ENCODE measurements at regions not wholly inside any gene's neighbourhood (a gene's known extent, or its start where the extent isn't known, plus 50 kb on each side); places are given as distances from the start of the nearest gene placed in this dataset.

- TF ChIP-seq CTCF (IDR thresholded peaks at IDR 0.05), result no peak
- TF ChIP-seq POLR2A (IDR thresholded peaks at IDR 0.05), result no peak
- Histone ChIP-seq H3K27ac (no peak overlapping the region), H3K9me3 (no peaks in the 10 kb centered on the region), H3K27me3 (no peaks in the 10 kb centered on the region), H3K36me3 (no peaks in the 10 kb centered on the region), H3K4me1 (no peaks in the 10 kb centered on the region), H3K4me3 (no peak overlapping the region)
- no peak for DNase-seq
- intact Hi-C loops (cut with DNase I), result no loop called here
- WGBS, 2 donors, result 67% methylated on average over 3 of the region's 3 CpGs
These were observed 124.0 kb downstream of the MMUT start for GRCh38 chr6:49339096-49339495.

GRCh38 chr6:49336514-49337131 is 126.4 kb downstream of the MMUT start:
- no peak for DNase-seq
- TF ChIP-seq POLR2A (IDR thresholded peaks at IDR 0.05) (no peak), CTCF (IDR thresholded peaks at IDR 0.05) (no peak)
- WGBS, 2 donors, result 39 to 43% methylated on average over 6 of the region's 6 CpGs

GRCh38 chr6:49333345-49334125 is 129.5 kb downstream of the MMUT start:
- Histone ChIP-seq H3K27ac (no peak overlapping the region), H3K4me3 (no peak overlapping the region), H3K27me3 (no peaks in the 10 kb centered on the region), H3K36me3 (no peaks in the 10 kb centered on the region), H3K9me3 (no peaks in the 10 kb centered on the region), H3K4me1 (no peaks in the 10 kb centered on the region)
- intact Hi-C loops (cut with DNase I), result no loop called here
- DNase-seq, result no peak
- TF ChIP-seq CTCF (IDR thresholded peaks at IDR 0.05) (no peak), POLR2A (IDR thresholded peaks at IDR 0.05) (no peak)
- WGBS, 2 donors, result 73 to 87% methylated on average over 4 of the region's 4 CpGs

More at GRCh38 chr6:49336514-49337131, 126.4 kb downstream of the MMUT start:
- H3K4me3 ChIP-seq, result no peak overlapping the region
- H3K36me3 ChIP-seq, result no peaks in the 10 kb centered on the region
- H3K27me3 ChIP-seq, result no peaks in the 10 kb centered on the region
- H3K4me1 ChIP-seq, result no peaks in the 10 kb centered on the region
- no peak overlapping the region for H3K27ac ChIP-seq
- intact Hi-C loops (cut with DNase I), result no loop called here
- H3K9me3 ChIP-seq, result no peaks in the 10 kb centered on the region

GRCh38 chr6:49332781-49333180 is 130.3 kb downstream of the MMUT start:
- no peaks in the 10 kb centered on the region for H3K9me3 ChIP-seq
- WGBS, 2 donors, result 67 to 86% methylated on average over 1 of the region's 1 CpG
- H3K36me3 ChIP-seq, result no peaks in the 10 kb centered on the region
- H3K4me3 ChIP-seq, result no peak overlapping the region
- no peaks in the 10 kb centered on the region for H3K4me1 ChIP-seq
- intact Hi-C loops (cut with DNase I), result no loop called here
- H3K27ac ChIP-seq, result no peak overlapping the region
- DNase-seq, result no peak
- H3K27me3 ChIP-seq, result no peaks in the 10 kb centered on the region
- TF ChIP-seq CTCF (IDR thresholded peaks at IDR 0.05) (no peak), POLR2A (IDR thresholded peaks at IDR 0.05) (no peak)

GRCh38 chr6:49329186-49329585 is 133.9 kb downstream of the MMUT start:
- intact Hi-C loops (cut with DNase I), result no loop called here

More at GRCh38 chr6:49329186-49329585, 133.9 kb downstream of the MMUT start:
- no peak for DNase-seq
- Histone ChIP-seq H3K36me3 (no peaks in the 10 kb centered on the region), H3K9me3 (no peaks in the 10 kb centered on the region), H3K4me1 (peaks cover 0 to 12% (median 0%) of the 10 kb centered on the region in 3 donors), H3K4me3 (no peak overlapping the region), H3K27me3 (no peaks in the 10 kb centered on the region), H3K27ac (no peak overlapping the region)
- 69 to 77% methylated on average over 3 of the region's 3 CpGs for WGBS, 2 donors
- TF ChIP-seq POLR2A (IDR thresholded peaks at IDR 0.05) (no peak), CTCF (IDR thresholded peaks at IDR 0.05) (no peak)
